OCI-LY3 (cell line): ENCODE measurements at regions not wholly inside any gene's neighbourhood (a gene's known extent, or its start where the extent isn't known, plus 50 kb on each side); places are given as distances from the start of the nearest gene placed in this dataset.

Experiments
- EZH2phosphoT487 ChIP-seq: fragments of 200-600 bp; shearing (Covaris generic); IDR thresholded peaks from 2 replicates; pipeline ENCODE4 v1.6.1; 2018; ENCODE audit warnings: antibody characterized with exemption, mixed run types, low read depth
- TF ChIP-seq, protein P1 (sequence below): fragments of 200-600, 300-600 bp; sonication (generic); IDR thresholded peaks from 2 replicates; pipeline ENCODE4 v1.5.1; 2014; ENCODE audit warnings: antibody characterized with exemption, low read length, low read depth

DNA sequence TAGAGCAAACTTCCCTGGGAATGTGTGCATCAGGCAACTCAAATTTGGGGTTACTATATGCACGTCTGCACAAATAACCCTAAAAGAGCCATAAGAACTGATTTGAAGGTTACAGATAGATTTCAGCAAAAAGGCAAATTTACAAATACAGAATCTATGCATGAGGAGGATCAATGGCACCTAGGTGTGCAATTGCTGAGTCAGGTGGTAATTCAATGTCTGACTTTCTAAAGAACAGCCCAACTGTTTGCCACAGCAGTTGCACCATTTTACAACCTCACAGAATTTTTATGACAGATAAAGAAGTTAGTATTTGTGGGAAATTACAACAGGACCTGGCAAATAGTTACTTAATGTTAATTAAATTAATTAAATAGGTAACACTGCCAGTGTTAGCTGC is 405.5 kb downstream of the TMEM114 start:
- TF ChIP-seq, protein P1, sequence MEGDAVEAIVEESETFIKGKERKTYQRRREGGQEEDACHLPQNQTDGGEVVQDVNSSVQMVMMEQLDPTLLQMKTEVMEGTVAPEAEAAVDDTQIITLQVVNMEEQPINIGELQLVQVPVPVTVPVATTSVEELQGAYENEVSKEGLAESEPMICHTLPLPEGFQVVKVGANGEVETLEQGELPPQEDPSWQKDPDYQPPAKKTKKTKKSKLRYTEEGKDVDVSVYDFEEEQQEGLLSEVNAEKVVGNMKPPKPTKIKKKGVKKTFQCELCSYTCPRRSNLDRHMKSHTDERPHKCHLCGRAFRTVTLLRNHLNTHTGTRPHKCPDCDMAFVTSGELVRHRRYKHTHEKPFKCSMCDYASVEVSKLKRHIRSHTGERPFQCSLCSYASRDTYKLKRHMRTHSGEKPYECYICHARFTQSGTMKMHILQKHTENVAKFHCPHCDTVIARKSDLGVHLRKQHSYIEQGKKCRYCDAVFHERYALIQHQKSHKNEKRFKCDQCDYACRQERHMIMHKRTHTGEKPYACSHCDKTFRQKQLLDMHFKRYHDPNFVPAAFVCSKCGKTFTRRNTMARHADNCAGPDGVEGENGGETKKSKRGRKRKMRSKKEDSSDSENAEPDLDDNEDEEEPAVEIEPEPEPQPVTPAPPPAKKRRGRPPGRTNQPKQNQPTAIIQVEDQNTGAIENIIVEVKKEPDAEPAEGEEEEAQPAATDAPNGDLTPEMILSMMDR = no peak
- TF ChIP-seq EZH2phosphoT487 = no peak
